Iris pigment epithelial cell (primary cell): ENCODE measurements at regions not wholly inside any gene's neighbourhood (a gene's known extent, or its start where the extent isn't known, plus 50 kb on each side); places are given as distances from the start of the nearest gene placed in this dataset.

ENCODE experiments used
- DNase-seq: peaks from one replicate; pipeline ENCODE4 v3.0.0-alpha.2; 2011; ENCODE audit warnings: low read depth

DNA sequence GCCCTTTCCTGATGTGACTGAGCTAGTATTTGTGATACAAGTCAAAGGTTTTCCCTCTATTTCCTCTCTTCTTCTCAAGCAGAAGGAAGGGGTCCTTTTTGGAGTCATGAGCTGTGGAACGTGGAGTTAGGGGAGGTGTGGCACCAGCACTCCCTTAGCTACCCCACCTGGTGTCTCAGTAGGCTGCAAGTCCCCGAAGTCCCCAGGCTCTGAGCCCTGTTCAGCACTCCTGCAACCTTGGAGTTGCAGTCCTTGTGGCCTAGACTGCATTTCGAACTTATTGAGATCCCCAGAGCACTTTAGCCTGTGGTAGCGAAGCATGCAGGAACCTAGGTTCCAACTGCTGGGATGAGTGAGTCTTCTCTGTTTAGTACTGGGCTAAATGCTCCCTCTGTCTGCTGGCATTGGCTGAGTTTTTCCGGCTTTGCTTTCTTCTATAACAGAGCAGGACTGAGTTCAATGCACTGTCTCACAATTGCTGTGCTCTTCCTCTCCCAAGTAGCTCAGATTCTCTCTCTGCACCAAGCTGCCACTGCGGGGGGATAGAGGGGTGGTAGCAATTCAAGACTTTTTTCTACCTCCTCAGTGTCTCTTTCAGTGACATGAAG, 600.7 kb upstream of the CDH9 start:
- no peak for DNase-seq

DNA sequence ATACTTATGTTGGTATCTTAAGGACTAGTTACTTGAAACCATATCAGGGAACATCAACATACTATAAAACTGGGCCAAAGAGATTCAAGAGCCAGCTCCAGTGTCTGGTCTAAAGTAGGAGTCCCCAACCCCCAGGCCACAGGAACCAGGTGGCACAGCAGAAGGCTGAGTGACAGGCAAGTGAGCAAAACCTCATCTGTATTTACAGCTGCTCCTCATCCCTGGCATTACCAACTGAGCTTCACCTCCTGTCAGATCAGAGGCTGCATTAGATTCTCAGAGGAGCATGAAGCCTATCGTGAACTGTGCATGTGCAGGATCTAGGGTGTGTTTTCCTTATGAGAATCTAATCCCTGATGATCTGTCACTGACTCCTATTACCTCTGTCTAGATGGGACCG, 581.6 kb upstream of the CDH9 start:
- DNase-seq: no peak

GRCh38 chr5:27612161-27612560, 573.8 kb upstream of the CDH9 start:
- peak; percentile 28 for DNase-seq

DNA sequence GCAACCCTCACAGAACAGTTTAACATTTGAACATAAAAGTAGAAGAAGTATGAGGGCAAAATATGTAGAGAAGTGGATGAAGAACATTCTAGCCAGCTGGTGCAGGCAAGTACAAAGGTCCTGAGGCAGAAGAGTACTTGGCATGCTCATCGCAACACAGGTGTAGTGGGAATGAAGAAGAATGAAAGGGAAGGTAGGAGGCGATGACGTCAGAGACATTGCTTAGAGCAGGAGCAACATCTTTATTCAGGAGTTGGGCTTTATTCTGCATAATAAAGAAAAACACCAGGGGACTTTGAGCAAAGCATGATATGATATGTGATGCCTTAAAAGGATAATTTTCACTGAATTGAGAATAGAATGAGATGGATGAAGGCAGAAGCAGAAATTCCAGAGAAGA, 570.6 kb upstream of the CDH9 start:
- no peak for DNase-seq

DNA sequence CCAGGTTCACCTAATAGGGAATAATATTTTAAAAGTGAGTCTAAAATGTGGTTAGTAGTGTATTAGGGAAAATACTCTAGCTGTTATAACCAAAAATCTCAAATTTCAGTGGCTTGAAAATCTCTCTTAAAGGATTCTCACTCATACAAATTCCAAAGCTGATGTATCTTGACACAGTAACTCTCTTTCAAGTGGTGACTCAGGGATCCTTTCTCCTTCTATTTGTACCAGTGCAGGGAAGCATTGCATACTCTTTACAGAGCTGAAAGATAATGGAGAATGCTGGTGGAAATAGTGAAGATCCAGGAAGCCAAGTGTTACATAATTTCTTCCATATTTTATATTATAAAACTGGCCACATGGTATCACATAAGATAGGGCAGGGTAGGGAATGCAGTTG, 560.2 kb upstream of the CDH9 start:
- DNase-seq: peak; percentile 45

DNA sequence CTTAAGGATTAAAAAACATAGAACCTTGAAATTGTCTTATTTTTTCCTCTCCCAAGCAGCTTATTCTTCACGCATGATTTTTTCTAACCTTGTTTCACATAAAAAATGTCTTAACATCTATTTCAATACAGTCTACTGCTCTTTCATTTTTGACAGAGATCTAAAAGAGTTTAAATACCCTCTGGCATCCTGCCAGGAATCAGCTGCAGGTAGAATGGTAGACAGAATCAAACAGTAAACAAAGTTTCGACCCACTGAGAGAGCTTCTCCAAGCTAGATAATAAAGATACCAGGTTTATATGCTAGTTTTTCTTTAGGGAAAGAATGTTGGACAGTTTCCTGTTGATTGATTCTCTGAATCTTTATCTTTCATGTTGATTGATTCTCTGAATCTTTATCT, 555.8 kb upstream of the CDH9 start:
- DNase-seq: no peak

- DNase-seq: peak; percentile 73
Measured at GRCh38 chr5:27592231-27592630, 553.8 kb upstream of the CDH9 start.

DNA sequence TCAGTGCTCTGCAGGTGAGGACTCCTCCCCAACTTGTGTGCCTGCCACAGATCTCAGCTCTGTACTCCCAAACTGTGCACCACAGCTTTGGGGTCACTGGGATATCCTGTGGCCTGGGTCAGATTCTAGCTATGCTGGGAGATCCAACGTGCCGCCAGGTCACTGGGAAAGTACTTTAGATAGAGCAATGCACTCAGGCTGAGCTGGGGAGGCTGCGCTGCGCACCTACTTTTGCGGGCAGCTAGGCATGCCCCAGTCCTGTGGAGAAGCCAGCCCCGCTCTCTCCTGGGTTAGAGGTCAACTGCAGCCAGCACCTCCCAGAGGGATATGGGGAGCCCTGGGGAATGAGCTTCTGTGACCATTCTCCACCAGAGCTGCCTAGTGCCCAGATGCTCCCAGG, 552.1 kb upstream of the CDH9 start:
- no peak for DNase-seq

DNA sequence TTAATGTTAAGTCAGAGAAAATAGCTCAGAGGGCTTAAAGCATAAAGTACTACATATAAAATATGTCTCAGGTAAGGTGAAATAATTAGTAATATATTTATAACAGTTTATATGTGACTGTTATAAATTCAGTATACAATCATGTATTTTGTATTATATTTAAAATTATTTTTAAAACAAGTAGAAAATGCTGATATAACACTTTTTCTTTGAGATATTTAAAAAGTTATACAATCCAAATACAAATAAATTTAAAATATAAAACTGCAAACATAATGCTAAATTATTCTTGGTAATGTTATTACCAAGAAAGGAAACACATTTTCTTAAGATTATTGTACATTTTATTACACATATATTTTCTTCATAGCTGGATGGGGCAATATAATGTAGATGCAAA, 539.9 kb upstream of the CDH9 start:
- no peak for DNase-seq

DNA sequence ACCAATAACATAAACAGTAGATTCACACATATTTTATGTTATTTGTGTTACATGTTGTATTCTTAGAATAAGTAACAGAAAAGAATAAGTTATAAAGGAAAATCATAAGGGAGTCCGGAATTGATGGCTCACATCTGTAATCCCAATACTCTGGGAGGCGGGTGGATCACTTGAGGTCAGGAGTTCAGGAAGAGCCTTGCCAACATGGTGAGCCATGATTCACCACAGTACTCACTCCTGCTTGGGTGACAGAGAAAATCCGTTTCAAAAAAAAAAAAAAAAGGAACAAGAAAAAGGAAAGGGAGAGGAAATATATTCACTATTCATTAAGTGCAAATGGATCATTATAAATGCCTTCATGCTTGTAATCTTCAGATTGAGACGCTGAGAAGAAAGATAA, 533.3 kb upstream of the CDH9 start:
- no peak for DNase-seq

DNA sequence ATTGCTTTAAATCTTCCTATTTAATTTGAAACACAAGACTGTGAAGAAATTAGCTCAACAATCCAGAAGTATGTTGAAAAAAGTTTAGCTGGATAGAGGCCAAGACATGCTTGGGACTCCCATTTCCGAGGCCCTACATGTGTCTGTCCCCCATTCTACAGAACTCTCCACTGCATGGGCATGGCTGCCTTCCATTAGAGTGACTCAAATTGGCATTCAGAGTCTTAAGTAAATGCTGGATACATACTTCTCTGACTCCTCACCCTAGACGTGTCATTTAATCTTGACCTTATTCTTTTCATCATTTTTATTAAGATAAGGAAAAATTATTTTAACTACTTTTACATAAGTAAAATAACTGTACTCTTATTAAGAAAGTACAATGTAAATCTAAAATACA, 530.4 kb upstream of the CDH9 start:
- peak; percentile 9 for DNase-seq

DNA sequence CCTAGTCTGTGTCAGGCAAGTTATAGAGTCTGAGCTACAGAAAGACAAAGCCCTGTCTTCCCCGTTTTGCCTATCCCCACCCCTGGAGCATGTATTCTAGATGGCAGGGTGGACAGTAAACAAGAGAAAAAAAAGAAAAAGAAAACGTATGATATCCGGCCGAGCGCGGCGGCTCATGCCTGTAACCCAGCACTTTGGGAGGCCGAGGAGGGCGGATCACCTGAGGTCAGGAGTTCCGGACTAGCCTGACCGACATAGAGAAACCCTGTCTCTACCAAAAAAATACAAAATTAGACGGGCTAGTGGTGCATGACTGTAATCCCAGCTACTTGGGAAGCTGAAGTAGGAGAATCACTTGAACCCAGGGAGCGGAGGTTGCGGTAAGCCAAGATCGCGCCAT, 523.0 kb upstream of the CDH9 start:
- DNase-seq: no peak

DNA sequence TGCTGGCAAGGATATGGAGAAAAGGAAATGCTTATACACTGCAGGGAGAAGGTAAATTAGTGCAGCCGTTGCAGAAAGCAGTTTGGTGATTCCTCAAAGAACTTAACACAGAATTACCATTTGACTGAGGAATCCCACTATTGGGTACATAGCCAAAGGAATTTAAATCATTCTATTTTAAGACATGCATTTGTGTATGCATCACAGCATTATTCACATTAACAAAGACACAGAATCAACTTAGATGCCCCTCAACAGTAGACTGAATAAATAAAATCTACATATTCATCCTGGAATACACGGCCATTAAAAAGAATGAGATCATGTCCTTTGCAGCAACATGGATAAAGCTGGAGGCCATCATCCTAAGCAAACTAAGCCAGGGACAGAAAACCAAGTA, 510.1 kb upstream of the CDH9 start:
- DNase-seq: no peak

- no peak for DNase-seq
Measured at GRCh38 chr5:27535031-27535557, 496.7 kb upstream of the CDH9 start.

DNA sequence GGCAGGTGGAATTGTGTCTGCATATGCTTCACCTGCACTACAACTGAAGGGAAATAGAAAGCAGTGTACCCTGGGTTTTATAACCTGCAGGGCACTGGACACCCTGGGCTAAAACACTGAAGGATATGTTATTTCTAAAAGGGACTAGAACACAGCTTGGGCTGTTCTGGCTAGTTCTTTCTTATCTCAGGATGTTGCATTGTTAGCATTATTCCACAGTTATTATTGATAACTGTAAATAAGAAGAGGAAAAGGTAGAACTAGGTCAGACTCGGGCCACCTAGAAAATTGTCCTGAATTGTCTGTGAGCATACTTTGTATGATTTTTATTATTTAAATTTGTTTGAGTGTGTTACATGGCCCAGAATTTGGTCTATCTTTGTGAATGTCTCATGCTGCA, 493.9 kb upstream of the CDH9 start:
- DNase-seq: no peak

DNA sequence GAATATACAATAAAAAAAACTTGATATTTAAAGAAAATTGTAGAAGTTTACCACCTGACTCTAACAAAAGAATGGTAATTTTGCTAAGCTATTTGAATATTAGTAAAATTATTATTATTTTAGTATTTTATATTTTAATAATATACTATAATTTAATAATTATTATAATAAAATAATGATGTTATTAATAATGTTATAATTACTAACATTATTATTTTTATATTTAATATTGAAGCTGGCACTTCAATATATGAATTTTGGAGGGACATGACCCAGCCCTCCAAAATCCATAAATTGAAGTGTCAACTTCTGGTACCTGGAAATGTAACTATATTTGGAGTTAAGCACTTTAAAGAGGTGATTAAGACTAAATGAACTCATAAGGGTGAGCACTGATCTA, 486.1 kb upstream of the CDH9 start:
- DNase-seq: no peak

DNA sequence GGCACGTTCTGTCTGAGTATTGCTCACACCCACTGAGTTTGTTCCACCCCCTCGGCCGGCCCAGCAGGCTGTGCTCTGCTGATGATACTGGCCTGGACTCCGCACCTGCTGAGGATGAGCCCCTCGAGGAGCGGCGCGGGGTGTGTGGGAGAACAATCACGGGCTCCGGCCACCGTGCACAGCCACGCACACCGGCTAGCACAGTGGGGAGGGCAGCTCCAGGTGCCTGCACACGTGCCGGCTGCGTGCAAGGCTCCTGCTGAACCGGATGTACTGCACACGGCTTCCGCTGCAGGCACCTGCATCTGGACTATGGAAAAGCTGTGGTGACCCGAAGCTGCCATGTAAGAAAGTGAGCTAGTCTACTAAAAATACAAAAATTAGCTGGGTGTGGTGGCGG, 485.2 kb upstream of the CDH9 start:
- no peak for DNase-seq

- DNase-seq: peak; percentile 1
Measured at GRCh38 chr5:27516437-27516836, 478.1 kb upstream of the CDH9 start.

DNA sequence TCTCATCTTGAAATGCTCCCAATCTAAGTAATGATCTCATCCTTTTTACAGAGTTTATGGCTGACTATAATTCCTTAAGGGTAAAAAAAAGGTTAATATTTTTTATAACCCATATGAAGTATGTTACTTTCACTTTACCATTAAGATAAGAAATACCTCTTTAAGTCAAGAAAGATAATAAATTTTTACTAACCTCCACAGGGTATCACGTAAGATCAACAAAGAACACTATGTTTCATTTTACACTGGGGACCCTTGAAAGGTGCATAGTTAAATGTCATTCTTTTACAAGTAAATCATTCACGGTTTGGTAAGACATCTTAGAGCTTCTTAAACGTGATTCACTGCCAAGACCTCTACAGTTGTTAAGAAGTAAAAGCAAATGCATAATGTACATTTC, 472.7 kb upstream of the CDH9 start:
- peak; percentile 5 for DNase-seq

DNA sequence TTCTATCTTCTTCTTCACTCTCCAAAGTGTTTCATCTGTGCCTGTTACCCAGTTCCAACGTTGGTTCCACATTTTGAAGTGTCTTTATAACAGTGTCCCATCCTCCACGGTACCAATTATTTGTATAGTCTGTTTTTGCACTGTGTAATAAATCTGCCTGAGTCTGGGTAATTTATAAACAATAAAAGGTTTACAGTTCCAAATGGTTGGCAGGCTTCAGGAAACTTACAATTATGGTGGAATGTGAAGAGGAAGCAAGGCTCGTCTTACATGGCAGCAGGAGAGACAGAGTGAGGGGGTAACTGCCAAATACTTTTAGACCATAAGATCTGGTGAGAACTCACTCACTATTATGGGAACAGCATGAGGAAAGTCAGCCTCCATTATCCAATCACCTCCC, 465.4 kb upstream of the CDH9 start:
- no peak for DNase-seq

GRCh38 chr5:27502236-27502635, 463.9 kb upstream of the CDH9 start:
- no peak for DNase-seq

GRCh38 chr5:27497491-27497890, 459.1 kb upstream of the CDH9 start:
- DNase-seq: no peak

- DNase-seq: peak; percentile 17
Measured at GRCh38 chr5:27494887-27495286, 456.5 kb upstream of the CDH9 start.

DNA sequence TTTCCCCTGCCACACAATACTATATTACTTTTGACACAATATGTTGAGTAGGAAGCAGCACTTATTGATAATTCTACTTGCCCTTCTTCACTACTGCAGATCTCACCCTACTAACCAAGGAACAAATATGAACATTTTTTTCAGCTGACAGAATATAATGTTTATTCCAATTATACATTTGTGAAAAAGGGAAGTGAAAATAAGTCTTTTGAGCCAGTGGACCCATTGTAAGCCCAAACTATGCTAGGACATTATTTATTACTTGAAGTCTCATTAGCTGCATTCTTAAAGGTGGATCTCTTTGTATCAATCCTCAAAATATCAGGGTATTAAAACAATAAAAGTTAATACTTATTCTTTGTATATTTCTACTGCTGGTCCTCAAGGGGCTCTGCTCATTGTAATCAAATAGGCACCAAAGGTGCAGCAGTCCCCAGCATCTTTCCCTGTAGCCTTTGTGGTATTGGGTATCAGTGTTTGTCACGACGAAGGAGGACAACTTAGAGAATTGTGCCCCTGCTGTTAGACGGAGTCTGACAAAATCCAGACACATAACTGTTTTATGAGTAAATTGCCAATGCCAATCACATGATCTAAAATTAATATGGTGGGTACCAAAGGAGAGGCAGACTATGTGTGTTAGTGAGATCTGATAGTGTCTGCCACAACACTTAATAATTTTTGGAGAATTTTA, 453.5 kb upstream of the CDH9 start:
- DNase-seq: no peak
